Neural progenitor cell (in vitro differentiated cells): ENCODE measurements at regions not wholly inside any gene's neighbourhood (a gene's known extent, or its start where the extent isn't known, plus 50 kb on each side); places are given as distances from the start of the nearest gene placed in this dataset.

ENCODE experiments used
- CTCF ChIP-seq: fragments of 200-600 bp; sonication (generic); IDR thresholded peaks from 2 replicates; pipeline ENCODE4 v1.5.1; 2017; ENCODE audit warnings: antibody characterized with exemption, mild to moderate bottlenecking
- EZH2 ChIP-seq: fragments of 200-600 bp; sonication (generic); IDR thresholded peaks from 2 replicates; pipeline ENCODE4 v1.6.1; 2017; ENCODE audit warnings: antibody characterized with exemption, mild to moderate bottlenecking, moderate library complexity
- EZH2phosphoT487 ChIP-seq: fragments of 200-600 bp; sonication (generic); IDR thresholded peaks from 2 replicates; pipeline ENCODE4 v1.6.1; 2017; ENCODE audit warnings: antibody characterized with exemption

- TF ChIP-seq CTCF (no peak), EZH2 (no peak), EZH2phosphoT487 (no peak)
Measured at GRCh38 chr13:32829269-32829668, 187.0 kb upstream of the KL start.
